Fibroblast of lung (primary cell): ENCODE measurements at regions not wholly inside any gene's neighbourhood (a gene's known extent, or its start where the extent isn't known, plus 50 kb on each side); places are given as distances from the start of the nearest gene placed in this dataset.

Source experiments
- DNase-seq, 2 donors: peaks; one replicate each; pipeline versions ENCODE4 v3.0.0 to v3.0.0-alpha.2; 2010; ENCODE audit warnings: low read depth in 2 of 2
- H2AFZ ChIP-seq: 2 replicates; pipeline ENCODE4 v1.5.1; 2012; ENCODE audit warnings: low read length, control low read depth, inconsistent platforms
- H3K27ac ChIP-seq: 2 replicates; pipeline ENCODE4 v1.5.1; 2011; ENCODE audit warnings: low read length, control low read depth; ENCODE audit not compliant: insufficient read depth
- H3K27me3 ChIP-seq: 2 replicates; pipeline ENCODE4 v1.5.1; 2011; ENCODE audit warnings: mild to moderate bottlenecking, low read length; ENCODE audit not compliant: control insufficient read depth, insufficient read depth
- H3K36me3 ChIP-seq: 2 replicates; pipeline ENCODE4 v1.5.1; 2011; ENCODE audit warnings: low read length; ENCODE audit not compliant: control insufficient read depth, insufficient read depth
- H3K4me1 ChIP-seq: 2 replicates; pipeline ENCODE4 v1.5.1; 2011; ENCODE audit warnings: low read length; ENCODE audit not compliant: control insufficient read depth, insufficient read depth; ENCODE audit errors: extremely low read depth
- H3K4me2 ChIP-seq: 2 replicates; pipeline ENCODE4 v1.5.1; 2011; ENCODE audit warnings: low read length, control low read depth; ENCODE audit not compliant: insufficient read depth; ENCODE audit errors: extremely low read depth
- H3K4me3 ChIP-seq, 4 experiments: fragments of 200-600 bp in 1 of 4; sonication (generic) in 1 of 4; replicated peaks in 1 of 4; 2 replicates each; pipeline ENCODE4 v1.5.1; 2011 to 2016; ENCODE audit warnings: low read length in 4 of 4, low read depth in 3 of 4, mild to moderate bottlenecking in 3 of 4, control low read depth in 2 of 4, inconsistent platforms in 1 of 4, mixed read lengths in 1 of 4; ENCODE audit not compliant: insufficient read depth in 1 of 4; ENCODE audit errors: control extremely low read depth in 1 of 4
- H3K79me2 ChIP-seq: 2 replicates; pipeline ENCODE4 v1.5.1; 2012; ENCODE audit warnings: mild to moderate bottlenecking, low read length, inconsistent platforms; ENCODE audit not compliant: control insufficient read depth, insufficient read depth
- H3K9ac ChIP-seq: 2 replicates; pipeline ENCODE4 v1.5.1; 2011; ENCODE audit warnings: mild to moderate bottlenecking, low read length, control low read depth; ENCODE audit not compliant: insufficient read depth
- H3K9me3 ChIP-seq: 2 replicates; pipeline ENCODE4 v1.5.1; 2012; ENCODE audit warnings: low read depth, low read length; ENCODE audit not compliant: control insufficient read depth, insufficient read depth
- H4K20me1 ChIP-seq: 2 replicates; pipeline ENCODE4 v1.5.1; 2011; ENCODE audit warnings: low read length; ENCODE audit not compliant: control insufficient read depth, insufficient read depth; ENCODE audit errors: extremely low read depth
- EZH2 ChIP-seq: IDR thresholded peaks from 2 replicates; pipeline ENCODE4 v1.5.1; 2012; ENCODE audit warnings: low read length, control low read depth, mild to moderate bottlenecking; ENCODE audit errors: missing control alignments
- TF ChIP-seq, protein P1 (sequence below), 2 donors: IDR thresholded peaks in 1 of 2; conservative IDR thresholded peaks in 1 of 2; 1 replicate in 1 of 2; 2 replicates in 1 of 2; pipeline ENCODE4 v1.5.1; 2011 to 2012; ENCODE audit warnings: low read length in 2 of 2, control low read depth in 1 of 2, inconsistent platforms in 1 of 2, low read depth in 1 of 2, mild to moderate bottlenecking in 1 of 2

DNA sequence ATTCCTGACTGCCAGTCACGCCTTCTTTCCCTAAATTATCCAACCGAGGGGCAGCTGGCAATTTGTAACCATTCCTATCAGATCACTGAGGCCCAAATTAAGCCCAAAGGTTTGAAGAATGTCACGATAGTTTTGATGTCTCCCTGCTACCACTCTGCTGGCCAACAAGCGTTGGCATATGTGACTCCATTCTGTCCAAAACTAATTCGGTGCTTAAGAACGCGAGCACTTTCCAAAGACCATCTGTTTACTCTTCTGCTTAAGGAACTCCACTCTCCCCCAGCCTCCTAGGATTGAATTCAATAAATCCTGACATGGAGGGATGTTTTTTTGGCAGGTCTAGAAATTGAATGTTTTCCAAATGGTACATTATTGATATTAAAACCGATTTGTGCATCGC lies 131.5 kb upstream of the CTBP2 start:
- no peak for DNase-seq
- TF ChIP-seq, protein P1, sequence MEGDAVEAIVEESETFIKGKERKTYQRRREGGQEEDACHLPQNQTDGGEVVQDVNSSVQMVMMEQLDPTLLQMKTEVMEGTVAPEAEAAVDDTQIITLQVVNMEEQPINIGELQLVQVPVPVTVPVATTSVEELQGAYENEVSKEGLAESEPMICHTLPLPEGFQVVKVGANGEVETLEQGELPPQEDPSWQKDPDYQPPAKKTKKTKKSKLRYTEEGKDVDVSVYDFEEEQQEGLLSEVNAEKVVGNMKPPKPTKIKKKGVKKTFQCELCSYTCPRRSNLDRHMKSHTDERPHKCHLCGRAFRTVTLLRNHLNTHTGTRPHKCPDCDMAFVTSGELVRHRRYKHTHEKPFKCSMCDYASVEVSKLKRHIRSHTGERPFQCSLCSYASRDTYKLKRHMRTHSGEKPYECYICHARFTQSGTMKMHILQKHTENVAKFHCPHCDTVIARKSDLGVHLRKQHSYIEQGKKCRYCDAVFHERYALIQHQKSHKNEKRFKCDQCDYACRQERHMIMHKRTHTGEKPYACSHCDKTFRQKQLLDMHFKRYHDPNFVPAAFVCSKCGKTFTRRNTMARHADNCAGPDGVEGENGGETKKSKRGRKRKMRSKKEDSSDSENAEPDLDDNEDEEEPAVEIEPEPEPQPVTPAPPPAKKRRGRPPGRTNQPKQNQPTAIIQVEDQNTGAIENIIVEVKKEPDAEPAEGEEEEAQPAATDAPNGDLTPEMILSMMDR (conservative IDR thresholded peaks at IDR 0.05 in 1 of 2, IDR thresholded peaks at IDR 0.05 in 1 of 2; ENCODE audit: low read depth in 1 of 2, low read length in 2 of 2) = no peak
- no peak for TF ChIP-seq EZH2

DNA sequence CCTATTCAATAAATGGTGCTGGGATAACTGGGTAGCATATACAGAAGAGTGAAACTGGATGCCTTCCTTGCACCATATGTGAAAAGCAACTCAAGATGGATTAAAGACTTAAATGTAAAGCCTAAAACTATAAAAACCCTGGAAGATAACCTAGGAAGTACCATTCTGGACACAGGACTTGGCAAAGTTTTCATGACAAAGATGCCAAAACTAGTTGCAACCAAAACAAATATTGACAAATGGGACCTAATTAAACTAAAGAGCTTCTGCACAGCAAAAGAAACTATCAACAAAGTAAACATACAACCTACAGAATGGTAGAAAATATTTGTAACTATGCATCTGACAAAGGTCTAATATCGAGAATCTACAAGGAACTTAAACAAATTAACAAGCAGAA lies 129.1 kb upstream of the CTBP2 start:
- Histone ChIP-seq H3K27ac (no peak overlapping the region), H3K27me3 (no peaks in the 10 kb centered on the region), H3K4me1 (no peaks in the 10 kb centered on the region), H3K4me2 (no peak overlapping the region), H3K4me3 (no peak overlapping the region), H2AFZ (no peak overlapping the region), H3K36me3 (no peaks in the 10 kb centered on the region), H3K9ac (no peak overlapping the region), H3K79me2 (no peaks in the 10 kb centered on the region), H4K20me1 (no peaks in the 10 kb centered on the region), H3K9me3 (no peaks in the 10 kb centered on the region)
- no peak for TF ChIP-seq EZH2
- TF ChIP-seq, protein P1 (conservative IDR thresholded peaks at IDR 0.05 in 1 of 2, IDR thresholded peaks at IDR 0.05 in 1 of 2; ENCODE audit: low read depth in 1 of 2, low read length in 2 of 2) = no peak
- DNase-seq = no peak

More for the DNA sequence above, 131.5 kb upstream of the CTBP2 start:
- Histone ChIP-seq H3K4me1 (no peaks in the 10 kb centered on the region), H3K36me3 (no peaks in the 10 kb centered on the region), H3K9ac (no peak overlapping the region), H3K4me2 (no peak overlapping the region), H3K79me2 (no peaks in the 10 kb centered on the region), H3K27ac (no peak overlapping the region), H3K27me3 (no peaks in the 10 kb centered on the region), H2AFZ (no peak overlapping the region), H4K20me1 (no peaks in the 10 kb centered on the region), H3K9me3 (no peaks in the 10 kb centered on the region), H3K4me3 (no peak overlapping the region)

DNA sequence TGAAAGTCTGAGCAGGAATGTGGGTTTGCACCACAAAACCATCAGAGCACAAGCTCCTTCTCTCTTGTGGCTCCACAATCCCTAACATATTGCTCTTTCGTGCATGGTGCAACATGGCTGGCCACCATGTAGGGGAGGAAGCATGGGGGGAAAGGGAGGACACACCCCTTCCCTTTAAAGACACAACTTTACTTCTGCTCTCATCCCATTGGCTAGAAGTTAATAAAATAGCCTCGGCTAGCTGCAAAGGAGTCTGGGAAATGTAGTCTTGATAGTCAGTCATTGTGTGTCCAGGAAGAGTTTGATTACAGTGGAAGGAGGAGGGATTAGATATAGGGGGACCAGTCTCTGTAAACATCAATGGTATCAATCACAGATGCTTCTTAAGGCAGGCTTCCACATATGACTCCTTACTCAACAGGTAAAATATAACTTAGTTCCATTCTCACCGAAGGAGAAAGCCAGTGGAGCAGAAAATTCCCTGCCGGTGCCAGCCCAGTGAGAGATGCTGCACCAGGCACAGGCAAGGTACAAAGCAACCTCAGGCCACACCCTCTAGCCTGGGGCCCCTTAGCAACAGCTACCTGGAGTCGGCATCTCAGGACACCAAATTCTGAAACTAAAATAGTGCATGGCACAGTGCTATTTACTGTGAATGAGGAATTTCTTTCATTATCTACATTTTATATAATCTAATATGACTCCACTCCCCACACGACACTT lies 124.7 kb upstream of the CTBP2 start:
- Histone ChIP-seq H3K4me3 (no peak overlapping the region), H3K9me3 (no peaks in the 10 kb centered on the region), H3K4me1 (no peaks in the 10 kb centered on the region), H3K4me2 (no peak overlapping the region), H4K20me1 (no peaks in the 10 kb centered on the region), H3K79me2 (no peaks in the 10 kb centered on the region), H3K27ac (no peak overlapping the region), H3K9ac (no peak overlapping the region), H2AFZ (no peak overlapping the region), H3K27me3 (no peaks in the 10 kb centered on the region), H3K36me3 (no peaks in the 10 kb centered on the region)
- no peak for TF ChIP-seq EZH2
- TF ChIP-seq, protein P1 (conservative IDR thresholded peaks at IDR 0.05 in 1 of 2, IDR thresholded peaks at IDR 0.05 in 1 of 2; ENCODE audit: low read depth in 1 of 2, low read length in 2 of 2) = no peak
- no peak for DNase-seq
